ENCODE measurements at regions not wholly inside any gene's neighbourhood (a gene's known extent, or its start where the extent isn't known, plus 50 kb on each side); places are given as distances from the start of the nearest gene placed in this dataset.
"Not testable (repeated sequence)": the region's sequence is repeated elsewhere in the genome, so short reads cannot be mapped to it uniquely, and the experiment has no call there.

DNA sequence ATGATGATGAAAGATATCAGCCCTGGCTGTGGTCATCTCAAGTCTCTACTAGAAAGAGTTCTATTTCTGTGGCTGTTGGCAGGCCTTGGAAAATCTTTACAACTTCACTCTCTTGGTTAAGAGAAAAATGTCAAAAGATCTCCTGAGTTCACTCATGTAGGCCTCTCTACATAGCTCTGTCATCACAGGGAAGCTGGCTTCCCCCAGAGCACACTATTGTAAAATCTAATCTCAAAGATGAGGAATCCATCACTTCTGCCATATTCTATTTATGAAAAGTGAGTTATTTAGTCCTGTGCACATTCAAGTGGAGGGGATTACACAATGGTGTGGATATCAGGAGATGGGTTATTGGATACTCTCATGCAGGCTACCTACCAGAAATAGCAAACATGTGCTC is 388.4 kb upstream of the HS3ST1 start:
- in situ Hi-C loops (cut with HindIII; ENCODE audit: low sequenced_read_pairs) = no loop called here

DNA sequence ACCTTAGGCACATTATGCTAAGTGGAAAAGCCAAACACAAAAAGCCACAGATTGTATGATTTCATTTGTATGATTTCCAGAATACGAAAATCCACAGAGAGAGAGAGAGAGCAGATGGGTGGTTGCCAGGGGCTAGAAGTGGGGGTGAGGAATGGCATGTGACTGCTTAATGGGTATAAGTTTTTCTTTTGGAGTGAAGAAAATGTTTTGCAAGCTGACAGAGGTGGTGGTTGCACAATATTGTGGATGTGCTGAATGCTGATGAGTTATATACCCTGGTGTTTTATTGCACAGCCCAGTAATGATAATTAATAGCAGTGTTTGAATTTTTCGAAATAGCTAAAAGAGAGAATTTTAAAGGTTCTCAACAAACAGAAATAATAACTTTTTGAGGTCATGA is 386.1 kb upstream of the HS3ST1 start:
- in situ Hi-C loops (cut with HindIII; ENCODE audit: low sequenced_read_pairs) = no loop called here

DNA sequence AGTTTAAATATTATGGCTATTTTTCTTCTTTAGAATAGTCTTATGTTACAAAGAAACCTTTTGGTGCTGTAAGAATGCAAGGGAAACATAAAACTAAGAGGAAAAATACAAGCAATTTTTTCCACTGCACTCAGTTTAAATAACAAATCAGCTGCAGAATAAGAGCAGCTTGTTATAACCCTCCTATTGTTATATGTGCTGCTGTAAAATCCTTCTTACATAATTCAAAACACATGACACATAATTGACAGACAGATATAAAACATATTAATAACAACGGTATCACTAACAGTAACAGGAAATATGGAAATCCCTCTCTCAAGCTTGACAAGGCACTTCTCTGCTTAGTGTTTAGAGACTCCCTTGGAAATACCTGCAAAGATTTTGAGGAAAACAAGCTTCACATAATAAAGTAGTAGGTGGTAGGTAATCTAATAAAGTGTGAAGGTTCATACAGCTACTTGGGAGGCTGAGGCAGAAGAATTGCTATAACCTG is 385.3 kb upstream of the HS3ST1 start:
- in situ Hi-C loops (cut with HindIII; ENCODE audit: low sequenced_read_pairs) = no loop called here

DNA sequence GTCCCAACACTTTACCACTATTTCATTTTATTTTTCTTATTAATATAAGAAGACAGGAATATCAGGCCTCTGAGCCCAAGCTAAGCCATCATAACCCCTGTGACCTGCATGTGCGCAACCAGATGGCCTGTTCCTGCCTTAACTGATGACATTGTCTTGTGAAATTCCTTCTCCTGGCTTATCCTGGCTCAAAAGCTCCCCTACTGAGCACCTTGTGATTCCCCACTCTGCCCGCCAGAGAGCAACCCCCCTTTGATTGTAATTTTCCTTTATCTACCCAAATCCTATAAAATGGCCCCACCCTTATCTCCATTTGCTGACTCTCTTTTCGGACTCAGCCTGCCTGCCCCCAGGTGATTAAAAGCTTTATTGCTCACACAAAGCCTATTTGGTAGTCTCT is 382.8 kb upstream of the HS3ST1 start:
- in situ Hi-C loops (cut with HindIII; ENCODE audit: low sequenced_read_pairs) = not testable (repeated sequence)

DNA sequence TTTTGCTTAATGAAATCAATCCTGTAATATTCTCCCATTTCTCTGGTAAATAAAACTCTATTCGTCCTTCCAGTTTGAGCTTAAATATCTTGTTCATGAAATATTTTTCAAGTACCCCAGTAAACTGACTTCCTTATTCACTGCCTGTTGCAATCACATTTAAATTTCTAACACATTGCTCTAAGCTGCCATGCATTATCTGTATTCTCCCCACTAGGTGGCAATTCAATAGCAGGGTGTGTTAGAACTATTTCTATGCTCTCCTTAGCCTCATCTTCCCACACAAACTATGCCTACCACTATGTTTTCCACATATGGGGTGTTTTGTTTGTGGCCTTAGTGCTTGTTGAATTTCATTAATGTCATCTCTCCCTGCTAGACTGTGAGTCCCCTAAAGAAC is 377.1 kb upstream of the HS3ST1 start:
- in situ Hi-C loops (cut with HindIII; ENCODE audit: low sequenced_read_pairs) = no loop called here

DNA sequence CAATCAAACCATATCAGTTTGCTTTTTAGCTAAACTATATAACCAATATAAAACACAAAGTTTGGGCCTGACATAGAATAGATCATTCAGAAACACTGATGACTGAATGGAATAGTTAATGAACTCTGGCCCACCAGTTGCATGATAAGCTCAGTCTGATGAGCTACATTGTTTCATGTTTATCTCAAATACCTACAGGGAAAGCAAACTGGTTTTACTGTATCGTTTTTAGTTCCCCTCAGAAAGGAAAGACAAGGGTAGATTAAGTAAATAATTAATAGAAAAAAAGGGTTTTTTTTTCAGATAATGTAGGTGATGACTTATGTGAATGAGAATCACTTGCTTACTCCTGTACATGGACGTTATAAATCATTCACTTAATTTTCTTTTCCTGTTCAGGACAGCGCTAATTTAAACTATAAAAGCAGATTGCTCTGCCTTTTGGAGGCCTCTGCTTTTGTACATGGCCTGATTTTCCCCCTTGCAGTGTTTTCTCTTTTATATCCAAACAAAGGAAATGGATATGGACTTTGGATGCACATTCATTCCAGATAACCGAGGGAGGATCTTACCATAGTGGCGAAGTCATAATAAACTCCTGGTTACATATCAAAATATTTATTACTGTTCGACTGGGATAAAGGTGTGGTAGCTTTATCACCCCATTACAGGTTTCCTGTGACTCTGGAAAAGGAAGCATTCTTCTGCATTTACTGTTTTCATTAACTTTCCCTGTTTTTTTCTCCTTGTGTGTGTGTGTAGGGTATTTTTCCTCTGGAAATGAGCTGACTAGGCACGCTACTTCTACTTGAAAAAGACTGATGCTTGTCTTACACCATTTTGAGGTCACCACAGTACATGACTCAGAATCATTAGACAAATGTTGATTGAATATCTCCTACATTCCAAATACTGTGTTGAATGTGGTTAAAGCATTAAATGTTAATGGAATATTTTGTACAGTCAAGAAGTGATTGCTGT is 373.1 kb upstream of the HS3ST1 start:
- in situ Hi-C loops (cut with HindIII; ENCODE audit: low sequenced_read_pairs) = no loop called here

DNA sequence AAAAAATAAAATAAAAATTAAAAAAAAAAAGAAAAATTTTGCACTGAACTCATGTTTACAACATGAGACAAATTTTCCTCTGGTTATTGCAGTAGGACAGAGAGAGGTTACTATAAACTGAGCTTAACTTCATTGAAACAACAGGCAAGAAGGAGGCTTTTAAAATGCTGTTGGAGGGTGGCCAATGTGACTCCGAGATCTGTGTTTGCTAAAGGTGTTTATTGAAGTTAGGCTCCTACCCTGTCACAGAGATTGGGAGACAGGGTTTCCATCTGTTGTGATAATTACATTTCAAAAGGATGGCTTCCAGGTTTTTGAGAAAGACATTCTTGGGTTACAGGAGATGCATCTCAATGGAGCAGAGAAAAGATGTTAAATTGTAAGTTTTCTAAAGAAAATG is 370.5 kb upstream of the HS3ST1 start:
- in situ Hi-C loops (cut with HindIII; ENCODE audit: low sequenced_read_pairs) = no loop called here

DNA sequence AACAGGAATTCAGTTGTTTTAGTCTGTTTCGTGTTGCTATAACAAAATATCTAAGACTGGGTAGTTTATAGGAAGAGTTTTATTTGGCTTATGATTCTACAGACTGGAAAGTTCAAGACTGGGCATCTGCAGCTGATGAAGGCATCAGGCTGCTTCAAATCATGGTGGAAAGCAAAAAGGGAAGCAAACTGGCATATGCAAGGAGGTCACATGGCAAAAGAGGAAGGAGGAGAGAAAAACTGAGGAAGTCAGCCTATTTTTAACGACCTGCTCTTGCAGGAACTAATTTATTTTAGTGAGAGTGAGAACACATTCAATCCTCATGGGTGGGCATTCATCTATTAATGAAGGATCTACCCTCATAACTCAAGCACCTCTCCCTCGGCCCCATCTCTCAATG is 363.1 kb upstream of the HS3ST1 start:
- in situ Hi-C loops (cut with HindIII; ENCODE audit: low sequenced_read_pairs) = no loop called here

DNA sequence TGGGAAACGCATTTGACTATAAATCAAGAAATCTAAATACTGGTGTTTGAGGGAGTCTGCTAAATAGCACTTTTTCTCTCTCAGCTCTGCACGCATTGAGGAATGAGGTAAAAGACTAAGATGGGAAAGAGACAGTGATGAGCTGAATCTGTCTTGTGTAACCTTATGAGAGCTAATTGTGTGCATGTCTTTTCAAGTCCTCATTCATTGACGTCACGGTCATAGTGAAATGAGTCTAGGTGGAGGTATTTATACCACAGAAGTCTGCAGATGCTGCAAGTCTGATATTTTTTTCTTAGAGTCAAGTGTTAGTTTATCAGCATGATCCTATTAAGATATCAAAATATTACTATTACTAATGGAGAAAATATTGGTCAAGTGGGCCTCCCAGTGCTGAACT is 361.5 kb upstream of the HS3ST1 start:
- in situ Hi-C loops (cut with HindIII; ENCODE audit: low sequenced_read_pairs) = no loop called here

DNA sequence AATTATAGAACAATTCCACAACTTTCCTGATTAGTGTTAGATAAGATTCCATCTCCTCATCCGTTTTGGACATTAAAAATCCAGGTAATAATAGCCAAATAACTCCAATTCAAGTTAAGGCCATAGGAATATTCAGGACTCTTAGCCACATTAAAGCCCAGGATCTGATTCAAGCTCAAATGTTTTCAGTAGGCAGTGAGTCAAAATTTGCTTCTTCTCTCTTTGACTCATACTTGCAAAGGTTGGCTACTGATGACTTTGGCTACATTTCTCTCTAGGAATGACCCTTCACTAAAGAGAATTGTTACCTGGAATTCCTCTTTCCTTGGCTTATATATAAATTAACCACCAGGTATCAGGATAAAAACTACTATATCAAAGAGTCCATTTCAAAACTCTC is 354.9 kb upstream of the HS3ST1 start:
- in situ Hi-C loops (cut with HindIII; ENCODE audit: low sequenced_read_pairs) = no loop called here

DNA sequence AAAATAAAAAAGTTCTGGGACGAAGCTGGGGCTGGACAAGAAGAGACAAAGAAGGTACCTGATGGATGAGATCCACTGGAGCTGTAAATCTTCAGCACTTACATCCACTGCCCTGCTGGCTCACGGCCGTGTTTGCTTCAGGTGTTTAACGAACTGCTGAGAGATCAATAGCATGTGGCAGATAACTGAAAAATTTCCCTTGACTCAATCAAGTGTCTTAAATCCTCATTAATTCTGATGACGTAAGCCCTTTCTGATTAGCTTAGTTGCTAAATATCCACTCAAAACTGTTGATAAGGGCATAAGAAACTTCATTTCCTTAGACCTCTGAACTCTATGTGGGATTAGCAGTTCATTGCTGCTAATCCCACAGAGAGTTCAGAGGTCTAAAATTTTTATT is 354.2 kb upstream of the HS3ST1 start:
- in situ Hi-C loops (cut with HindIII; ENCODE audit: low sequenced_read_pairs) = no loop called here

DNA sequence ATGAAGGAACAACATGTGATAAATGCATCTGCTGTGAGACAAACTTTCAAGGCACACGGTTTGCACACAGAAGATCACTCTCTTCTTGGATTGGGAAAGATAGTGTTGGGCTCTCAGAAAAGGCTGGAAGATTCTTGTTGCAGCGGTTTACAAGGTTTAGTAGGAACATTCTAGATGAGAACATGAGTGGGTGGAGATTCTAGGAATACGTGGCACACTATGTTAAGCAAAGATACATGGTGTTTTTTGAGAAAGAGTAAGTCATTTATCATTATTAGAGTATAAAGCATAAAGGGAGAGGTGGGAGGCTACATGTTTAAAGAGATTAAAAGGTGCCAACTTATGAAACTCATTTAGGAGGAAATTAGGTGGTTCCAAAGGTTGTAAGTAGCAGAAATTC is 348.8 kb upstream of the HS3ST1 start:
- in situ Hi-C loops (cut with HindIII; ENCODE audit: low sequenced_read_pairs) = no loop called here

DNA sequence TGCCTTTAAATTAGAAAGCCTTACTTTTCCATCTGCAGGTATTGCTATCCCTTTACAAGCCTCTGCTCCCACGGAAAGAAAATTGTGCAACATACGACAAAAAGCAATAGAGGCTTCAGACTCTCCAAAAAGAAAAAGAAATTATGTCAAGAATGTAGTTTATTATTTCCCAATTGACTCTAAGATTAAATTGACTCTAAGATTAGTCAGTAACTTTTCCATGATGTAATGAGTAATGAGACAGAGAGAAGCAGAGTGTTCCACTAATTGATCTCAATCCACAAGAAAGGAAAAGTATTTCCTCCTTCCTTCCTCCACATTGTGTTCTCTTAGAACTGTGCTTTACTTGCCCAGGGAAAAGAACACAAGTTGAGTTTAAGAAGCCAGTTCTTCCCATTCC is 345.7 kb upstream of the HS3ST1 start:
- in situ Hi-C loops (cut with HindIII; ENCODE audit: low sequenced_read_pairs) = no loop called here

DNA sequence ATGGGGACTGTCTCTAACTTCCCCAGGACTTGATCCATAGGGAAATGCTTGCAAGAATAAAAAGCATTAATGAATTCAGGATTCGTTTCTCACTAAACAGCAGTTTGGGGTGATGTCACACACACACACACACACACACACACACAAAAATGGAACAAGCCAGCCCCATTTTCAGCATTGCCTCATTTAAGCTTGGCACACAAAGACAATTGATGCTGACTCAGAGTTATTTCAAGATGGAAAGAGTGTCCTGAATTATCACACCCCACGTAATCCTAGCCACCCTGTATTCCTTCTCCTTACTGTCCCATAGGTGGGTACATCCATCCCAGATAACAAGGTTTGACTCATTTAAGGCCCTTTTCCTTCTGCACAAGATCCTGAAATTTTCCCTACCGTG is 345.1 kb upstream of the HS3ST1 start:
- in situ Hi-C loops (cut with HindIII; ENCODE audit: low sequenced_read_pairs) = no loop called here

DNA sequence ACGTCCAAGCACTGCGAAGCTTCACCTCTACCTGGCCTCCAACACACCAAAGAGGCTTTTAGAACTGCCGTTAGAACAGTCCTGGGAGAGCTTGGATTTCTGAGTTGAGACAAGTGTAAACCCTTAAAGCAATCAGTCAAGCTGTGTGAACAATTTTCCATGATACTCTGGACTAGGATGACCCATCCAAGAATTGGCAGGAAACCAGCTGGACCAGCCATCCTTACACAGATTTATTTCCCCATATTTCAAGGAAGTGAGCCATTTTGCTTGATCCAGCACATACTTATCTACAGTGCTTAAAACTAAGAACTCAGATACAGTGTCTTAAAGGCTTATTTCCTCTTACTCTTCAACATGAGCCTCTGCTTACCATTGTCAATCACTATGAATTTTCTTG is 340.7 kb upstream of the HS3ST1 start:
- in situ Hi-C loops (cut with HindIII; ENCODE audit: low sequenced_read_pairs) = no loop called here

DNA sequence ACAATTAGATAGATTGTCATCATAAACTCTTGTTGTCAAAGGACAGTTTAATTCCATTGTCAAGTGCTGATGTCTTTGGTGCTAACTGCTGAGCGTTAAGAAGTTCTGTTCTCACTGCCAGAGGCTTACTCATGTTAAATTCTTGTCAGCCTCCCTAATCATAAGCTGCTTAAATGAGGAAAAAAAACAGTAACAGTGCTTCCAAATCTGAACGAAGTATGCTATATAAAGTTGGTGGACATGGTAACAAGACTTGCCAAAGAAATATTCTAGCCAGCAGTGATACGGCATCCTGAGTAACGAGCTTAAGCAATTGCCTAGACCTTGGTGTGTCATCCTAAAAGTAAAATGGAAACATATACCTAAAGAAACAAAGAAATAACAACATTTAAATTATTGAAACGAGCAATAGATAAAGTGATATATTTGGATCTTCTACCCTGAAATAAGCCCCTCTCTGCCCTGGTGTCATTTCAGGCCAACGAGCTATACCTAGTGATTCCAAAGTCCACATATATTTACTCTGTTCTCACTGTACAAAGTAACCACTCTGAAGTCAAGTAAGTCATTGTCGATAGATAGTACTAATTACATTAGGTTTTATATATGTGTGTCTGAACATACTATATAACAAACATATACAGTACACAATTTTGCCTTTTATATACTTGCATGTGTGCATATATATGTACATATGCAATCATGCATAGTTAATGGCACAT is 339.7 kb upstream of the HS3ST1 start:
- in situ Hi-C loops (cut with HindIII; ENCODE audit: low sequenced_read_pairs) = no loop called here

DNA sequence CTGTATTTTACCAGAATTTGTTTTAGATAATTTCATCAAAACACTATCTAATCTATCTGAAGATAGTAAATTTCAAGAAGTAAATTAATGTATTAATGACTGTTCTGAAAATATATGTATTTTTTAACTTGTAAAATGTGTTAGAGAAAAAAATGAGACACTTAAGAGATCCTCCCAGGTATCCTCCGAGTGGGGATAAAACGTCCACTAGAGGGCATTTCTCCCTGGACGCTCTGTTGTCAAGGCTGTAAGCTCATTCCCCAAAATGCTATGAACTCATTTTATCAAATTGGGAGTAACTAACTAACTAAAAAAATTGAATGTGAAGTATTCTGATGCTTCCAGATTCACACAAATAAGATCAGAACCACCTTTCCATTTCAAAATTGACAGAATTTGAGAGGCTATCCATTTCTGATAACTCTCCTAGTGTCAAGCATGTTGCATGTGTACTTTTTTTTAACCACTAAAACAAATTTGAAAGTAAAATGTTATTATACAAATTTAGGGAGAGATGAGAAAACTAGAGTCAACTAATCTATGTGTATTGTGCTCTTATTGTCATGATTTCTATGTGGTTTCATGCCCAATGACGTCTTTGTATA is 337.3 kb upstream of the HS3ST1 start:
- in situ Hi-C loops (cut with HindIII; ENCODE audit: low sequenced_read_pairs) = no loop called here

DNA sequence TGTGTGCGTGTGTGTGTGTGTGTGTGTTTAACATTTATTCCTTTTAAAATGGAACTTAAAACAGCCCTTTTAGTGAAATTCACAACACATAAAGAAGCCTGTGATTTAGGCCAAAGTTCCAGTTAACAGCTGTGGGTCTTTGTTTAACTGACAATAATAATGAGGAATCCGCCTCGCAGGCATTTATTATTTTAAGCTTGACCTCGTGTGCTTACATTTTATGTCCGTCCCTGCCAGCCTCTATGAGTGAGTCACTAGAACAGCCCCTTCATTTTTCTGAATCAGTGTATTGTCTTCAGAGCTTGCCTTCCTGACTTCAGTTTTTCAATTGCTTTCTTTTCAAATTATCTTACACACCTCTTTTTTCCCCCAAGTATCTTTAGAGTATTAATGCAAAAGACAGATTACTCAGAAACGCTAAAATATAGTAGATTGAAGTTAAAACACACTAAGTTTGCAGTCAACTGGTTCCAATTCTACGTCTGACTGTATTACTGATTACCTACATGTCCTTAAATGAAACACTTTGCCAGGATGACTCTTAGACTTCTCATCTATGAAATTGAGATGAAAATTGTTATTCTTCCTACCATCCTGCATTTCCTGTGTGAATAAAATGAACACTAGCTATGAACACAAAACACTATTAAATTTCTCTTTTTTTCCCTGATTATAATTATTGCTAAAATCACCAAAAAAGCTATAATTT is 319.6 kb upstream of the HS3ST1 start:
- in situ Hi-C loops (cut with HindIII; ENCODE audit: low sequenced_read_pairs) = no loop called here

DNA sequence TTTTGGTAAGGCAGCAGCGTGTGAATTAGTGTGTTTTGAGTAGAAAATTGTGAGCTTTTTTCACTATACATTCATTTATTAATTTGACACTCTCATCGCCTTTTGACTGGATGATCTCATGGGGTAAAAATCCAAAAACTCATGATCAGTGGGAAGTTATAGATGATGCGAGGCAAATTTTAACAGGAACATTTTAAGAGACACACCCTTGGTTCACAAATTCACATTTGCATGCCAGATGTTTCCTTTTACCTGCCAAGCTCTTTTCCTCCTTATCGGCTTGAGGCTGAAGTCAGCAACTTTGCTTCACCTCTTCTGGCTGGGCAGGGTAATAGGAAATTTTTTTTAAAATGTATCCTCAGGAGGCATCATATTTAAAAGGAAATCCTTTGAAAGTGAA is 318.0 kb upstream of the HS3ST1 start:
- in situ Hi-C loops (cut with HindIII; ENCODE audit: low sequenced_read_pairs) = no loop called here

DNA sequence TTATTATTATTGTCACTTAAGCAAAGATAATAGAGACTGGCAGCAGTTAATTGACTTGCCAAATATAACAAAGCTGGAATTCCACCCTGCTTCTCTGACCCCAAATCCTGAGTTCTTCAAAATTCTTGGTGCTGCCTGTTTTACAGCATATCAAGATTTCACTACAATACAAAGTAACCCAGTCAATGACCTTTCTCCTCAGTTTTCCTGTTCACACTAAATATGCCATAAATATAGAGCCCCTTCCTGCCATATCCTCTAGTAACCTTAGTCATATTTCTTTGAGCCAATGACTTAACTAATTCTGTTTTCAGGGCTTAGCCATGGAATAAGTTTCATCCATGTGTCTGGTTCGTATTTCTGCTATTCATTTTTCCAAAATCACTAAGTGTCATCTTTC is 315.3 kb upstream of the HS3ST1 start:
- in situ Hi-C loops (cut with HindIII; ENCODE audit: low sequenced_read_pairs) = no loop called here

DNA sequence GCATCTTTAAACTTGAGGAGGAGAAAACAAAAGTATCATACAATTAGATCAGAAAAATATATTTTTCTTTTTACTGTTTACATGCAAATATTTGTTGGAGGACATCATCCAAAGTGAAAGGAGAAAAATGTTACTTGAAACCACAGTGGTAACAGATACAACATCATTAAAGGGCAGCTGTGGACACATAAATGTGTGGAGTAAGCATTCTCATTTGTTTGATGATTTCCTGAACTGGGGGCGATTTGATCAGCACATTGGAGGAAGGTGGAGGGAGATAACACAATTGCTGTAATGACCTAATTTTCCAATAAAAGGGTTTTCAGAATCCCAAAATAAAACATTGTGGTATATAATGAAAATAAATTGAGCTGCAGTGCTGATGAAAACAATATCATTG is 314.5 kb upstream of the HS3ST1 start:
- in situ Hi-C loops (cut with HindIII; ENCODE audit: low sequenced_read_pairs) = no loop called here
